ENCODE measurements at regions not wholly inside any gene's neighbourhood (a gene's known extent, or its start where the extent isn't known, plus 50 kb on each side); places are given as distances from the start of the nearest gene placed in this dataset.

DNA sequence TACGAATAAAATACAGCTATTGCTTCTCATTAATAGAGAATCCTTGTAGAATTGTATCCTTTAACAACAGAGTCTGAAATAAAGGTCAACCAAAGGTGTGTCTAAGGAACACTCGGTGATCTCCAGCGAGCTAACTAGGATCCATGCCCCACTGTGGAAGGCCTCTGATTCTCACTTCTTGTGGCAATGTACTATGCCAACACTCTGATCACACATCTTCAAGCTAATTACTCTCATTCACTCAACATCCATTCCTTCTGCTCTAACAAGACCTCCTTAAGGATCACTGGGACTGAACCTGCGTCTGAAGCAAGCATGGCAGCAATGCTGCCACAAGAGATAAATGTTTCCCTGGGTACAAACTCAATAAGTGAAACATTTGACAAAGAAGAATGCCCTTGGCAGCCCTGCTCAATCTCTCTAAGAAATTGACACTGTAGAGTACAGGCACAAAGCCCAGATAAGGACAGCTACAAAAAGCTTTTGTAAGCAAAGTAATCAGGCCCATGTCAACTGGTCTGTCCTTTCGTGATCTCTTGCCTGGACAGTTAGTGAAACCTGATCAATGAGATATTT, 74.6 kb upstream of the PARD3B start:
- DNase-seq (ENCODE audit: low spot score): no peak

DNA sequence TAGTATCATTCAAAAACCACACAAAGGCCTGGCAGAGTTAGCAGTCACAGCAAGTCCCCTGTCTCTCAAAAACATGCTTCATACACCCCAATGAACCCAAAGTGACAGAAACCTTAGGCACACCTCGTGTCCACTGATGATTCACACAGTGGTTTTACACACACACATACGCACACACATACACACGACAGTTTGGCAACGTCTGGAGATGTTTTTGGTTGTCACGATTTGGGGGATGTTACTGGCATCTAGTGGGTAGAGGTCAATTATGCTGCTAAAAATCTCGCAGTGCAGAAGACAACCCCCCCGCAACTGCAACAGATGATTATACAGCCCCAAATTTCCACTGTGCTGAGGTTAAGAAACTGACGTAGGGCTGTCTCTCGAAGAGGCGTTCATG, 72.9 kb upstream of the PARD3B start:
- DNase-seq (ENCODE audit: low spot score): no peak

- peak; percentile 45 for DNase-seq (ENCODE audit: low spot score)
Measured at GRCh38 chr2:204473224-204473623, 72.1 kb upstream of the PARD3B start.

DNA sequence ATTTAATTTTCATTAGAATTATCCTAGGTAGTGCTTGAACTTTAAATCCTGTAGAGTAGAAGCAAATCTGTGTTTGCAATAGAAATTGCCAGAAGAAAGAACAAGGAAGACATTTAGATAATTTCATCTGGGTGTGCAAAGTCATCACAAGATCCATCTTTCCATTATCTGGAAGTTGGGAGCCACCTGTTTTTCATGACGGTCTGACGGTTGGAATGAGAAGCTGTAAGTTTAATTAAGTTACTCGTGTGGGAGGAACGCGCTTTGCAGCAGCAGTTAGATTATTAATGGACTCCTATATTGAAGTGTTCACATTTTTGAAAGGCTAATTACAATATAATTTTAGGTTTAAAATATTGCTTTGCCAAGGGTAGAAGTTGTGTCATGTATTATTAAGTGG, 69.9 kb upstream of the PARD3B start:
- DNase-seq (ENCODE audit: low spot score): no peak

DNA sequence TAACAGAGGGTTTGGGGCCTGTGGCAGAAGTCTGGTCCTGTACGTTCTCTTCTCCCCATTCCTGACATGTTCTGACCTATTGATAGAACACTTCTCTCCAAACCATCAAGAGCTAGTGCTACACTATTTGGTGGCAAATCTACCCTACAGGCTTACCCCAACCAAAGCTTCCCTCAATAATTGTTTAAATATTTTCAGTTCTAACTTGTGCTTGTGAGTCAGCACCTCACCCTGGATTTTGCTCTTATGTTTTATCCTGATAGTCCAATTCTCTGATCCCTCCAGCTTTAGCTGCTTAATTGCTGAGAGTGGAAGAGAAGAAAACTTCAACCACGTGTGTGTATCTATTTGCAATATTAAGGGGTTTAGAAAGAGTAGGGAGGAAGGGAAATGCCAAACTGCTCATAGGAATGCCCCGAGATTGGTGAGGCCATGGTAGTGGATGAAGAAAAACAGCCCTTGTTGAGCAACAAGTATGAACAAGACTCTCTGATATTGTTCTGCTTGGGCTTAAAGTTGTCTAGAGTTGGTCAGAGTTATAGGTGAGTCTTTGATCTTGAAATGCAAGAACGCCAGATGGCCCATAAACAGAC, 67.8 kb upstream of the PARD3B start:
- DNase-seq (ENCODE audit: low spot score): no peak

GRCh38 chr2:204479557-204479956, 65.7 kb upstream of the PARD3B start:
- no peak for DNase-seq (ENCODE audit: low spot score)

GRCh38 chr2:204480676-204481075, 64.6 kb upstream of the PARD3B start:
- DNase-seq (ENCODE audit: low spot score): no peak

DNA sequence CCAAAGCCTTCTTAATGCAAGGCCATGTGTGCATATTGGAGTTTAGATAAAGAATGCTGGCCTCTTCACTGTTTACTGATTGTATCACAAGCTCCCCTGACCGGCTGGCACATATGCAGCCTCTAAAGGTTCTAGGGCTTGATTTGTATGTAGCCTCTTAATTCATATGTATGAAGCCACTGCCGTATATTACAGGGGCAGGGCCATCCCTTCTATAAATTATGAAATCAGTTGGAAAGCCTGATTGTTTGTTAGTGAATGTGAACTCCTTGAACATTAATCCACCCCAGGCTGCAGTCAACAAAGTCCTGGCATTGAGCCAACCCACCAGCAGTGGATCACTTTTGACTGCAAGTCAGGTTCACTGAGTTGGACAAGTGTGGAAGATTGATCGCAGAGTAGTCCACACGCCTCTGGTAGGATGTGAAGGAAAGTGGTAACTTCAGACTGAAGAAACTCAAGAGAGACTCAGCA, 61.6 kb upstream of the PARD3B start:
- DNase-seq (ENCODE audit: low spot score): peak; percentile 49

- DNase-seq (ENCODE audit: low spot score): no peak
Measured at GRCh38 chr2:204486321-204486720, 59.0 kb upstream of the PARD3B start.

- no peak for DNase-seq (ENCODE audit: low spot score)
Measured at GRCh38 chr2:204486805-204487204, 58.5 kb upstream of the PARD3B start.

- no peak for DNase-seq (ENCODE audit: low spot score)
Measured at GRCh38 chr2:204487447-204488229, 57.6 kb upstream of the PARD3B start.

GRCh38 chr2:204491528-204491927, 53.7 kb upstream of the PARD3B start:
- DNase-seq (ENCODE audit: low spot score): no peak

DNA sequence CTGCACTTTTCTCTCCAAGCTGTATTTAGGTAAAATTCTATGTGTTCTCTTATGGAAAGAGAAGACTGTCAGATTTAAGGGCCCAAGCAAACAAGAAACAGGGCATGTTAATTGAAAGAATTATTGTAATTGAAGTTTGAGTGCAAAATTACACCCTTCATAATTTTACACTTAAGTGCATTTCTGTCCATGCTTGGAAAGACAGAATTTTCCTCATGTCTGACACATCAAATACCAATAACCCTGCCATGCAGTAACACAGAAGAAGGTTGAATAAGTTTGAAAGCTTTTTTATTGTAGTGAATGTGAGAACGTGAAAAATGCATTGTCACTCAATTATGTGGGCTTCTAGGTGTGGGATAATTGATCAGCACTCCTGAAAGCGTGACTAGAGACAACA, 52.9 kb upstream of the PARD3B start:
- DNase-seq (ENCODE audit: low spot score): no peak

DNA sequence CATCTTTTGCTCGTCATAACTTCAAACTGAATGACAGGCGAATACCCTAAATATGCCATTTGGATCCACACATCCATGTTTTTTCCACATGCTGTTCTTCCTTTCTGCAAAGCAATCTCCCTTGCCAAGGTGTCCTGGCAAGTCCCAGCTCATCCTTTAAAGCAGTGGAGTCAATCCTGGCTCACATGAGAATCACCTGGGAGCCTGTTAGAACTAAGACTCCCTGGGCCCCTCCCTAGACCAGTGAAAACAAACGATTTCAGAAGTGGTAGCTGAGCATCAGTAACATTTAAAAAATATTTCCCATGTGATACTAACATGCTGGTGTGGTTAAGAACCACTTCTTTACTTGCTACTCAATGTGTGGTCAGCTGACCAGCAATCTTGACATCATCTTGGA, 50.6 kb upstream of the PARD3B start:
- DNase-seq (ENCODE audit: low spot score): no peak

DNA sequence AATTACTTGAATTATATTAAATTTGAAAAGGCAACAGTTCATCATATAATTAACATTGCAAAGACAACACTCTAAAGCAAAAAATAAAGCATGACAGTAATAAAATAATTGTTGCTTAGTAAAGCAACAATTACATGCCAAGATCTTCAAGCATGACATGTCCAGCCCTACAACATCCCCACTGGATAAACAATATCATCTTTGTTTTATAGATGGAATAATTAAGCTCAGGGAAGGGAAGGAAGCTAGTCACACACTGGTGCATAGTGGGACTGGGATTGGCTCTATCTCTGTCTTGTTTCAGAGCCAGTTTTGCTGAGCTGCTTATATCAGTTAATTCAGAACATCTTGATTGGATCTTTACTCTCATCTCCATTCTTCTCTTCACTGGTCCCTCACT, 49.9 kb upstream of the PARD3B start:
- no peak for DNase-seq (ENCODE audit: low spot score)
